Neural cell (in vitro differentiated cells): ENCODE measurements at regions not wholly inside any gene's neighbourhood (a gene's known extent, or its start where the extent isn't known, plus 50 kb on each side); places are given as distances from the start of the nearest gene placed in this dataset.

Experiments used
- H2AFZ ChIP-seq: fragments of 200-600, 300-800 bp; sonication (generic), shearing (Covaris generic); 2 replicates; pipeline ENCODE4 v1.6.0; 2014; ENCODE audit warnings: low read depth, mild to moderate bottlenecking, antibody characterized with exemption, low read length, moderate library complexity
- H3F3A ChIP-seq: fragments of 200-600 bp; shearing (Covaris generic); 2 replicates; pipeline ENCODE4 v1.6.1; 2016; ENCODE audit warnings: mild to moderate bottlenecking, moderate library complexity, mixed read lengths, antibody characterized with exemption, low read length; ENCODE audit not compliant: insufficient read depth, poor library complexity, severe bottlenecking
- H3K27ac ChIP-seq: fragments of 200-600, 300-800 bp; sonication (generic), shearing (Covaris generic); 2 replicates; pipeline ENCODE4 v1.5.1; 2014; ENCODE audit warnings: mild to moderate bottlenecking, low read length, moderate library complexity
- H3K27me3 ChIP-seq: fragments of 300-800, 200-600 bp; sonication (generic), shearing (Covaris generic); 2 replicates; pipeline ENCODE4 v1.6.0; 2014; ENCODE audit warnings: mild to moderate bottlenecking, low read depth, low read length, moderate library complexity; ENCODE audit not compliant: insufficient read depth
- H3K36me3 ChIP-seq: fragments of 300-800, 200-600 bp; sonication (generic), shearing (Covaris generic); 2 replicates; pipeline ENCODE4 v1.5.1; 2014; ENCODE audit warnings: mild to moderate bottlenecking, antibody characterized with exemption, low read length, moderate library complexity; ENCODE audit not compliant: insufficient read depth
- H3K4me2 ChIP-seq: fragments of 300-800, 200-600 bp; sonication (generic), shearing (Covaris generic); 2 replicates; pipeline ENCODE4 v1.6.0; 2014; ENCODE audit warnings: mild to moderate bottlenecking, low read length
- H3K4me3 ChIP-seq: fragments of 300-800, 200-600 bp; sonication (generic), shearing (Covaris generic); 2 replicates; pipeline ENCODE4 v1.5.1; 2014; ENCODE audit warnings: mild to moderate bottlenecking, low read length, moderate library complexity
- H3K79me2 ChIP-seq: fragments of 200-600 bp; shearing (Covaris generic); replicated peaks from 2 replicates; pipeline ENCODE4 v1.6.0; 2014; ENCODE audit warnings: mild to moderate bottlenecking, low read length, moderate library complexity; ENCODE audit not compliant: insufficient read depth
- H3K9ac ChIP-seq: fragments of 300-800, 200-600 bp; sonication (generic), shearing (Covaris generic); 2 replicates; pipeline ENCODE4 v1.6.1; 2016; ENCODE audit warnings: mild to moderate bottlenecking, low read length, mixed read lengths
- H3K9me2 ChIP-seq: fragments of 200-600 bp; shearing (Covaris generic); 2 replicates; pipeline ENCODE4 v1.6.1; 2016; ENCODE audit warnings: mild to moderate bottlenecking, low read length, mixed read lengths; ENCODE audit not compliant: insufficient read depth
- H3K9me3 ChIP-seq: fragments of 200-600, 300-800 bp; sonication (generic), shearing (Covaris generic); 2 replicates; pipeline ENCODE4 v1.6.1; 2016; ENCODE audit warnings: mild to moderate bottlenecking, mixed run types, low read length, moderate library complexity, mixed read lengths
- H4K20me1 ChIP-seq: fragments of 200-600 bp; shearing (Covaris generic); 2 replicates; pipeline ENCODE4 v1.6.1; 2016; ENCODE audit warnings: mild to moderate bottlenecking, mixed run types; ENCODE audit not compliant: insufficient read depth
- EP300 ChIP-seq: fragments of 450-650 bp; conservative IDR thresholded peaks from 2 replicates; pipeline ENCODE4 v1.6.1; 2014; ENCODE audit warnings: antibody characterized with exemption, mild to moderate bottlenecking, moderate library complexity; ENCODE audit not compliant: poor library complexity, severe bottlenecking
- EZH2 ChIP-seq: fragments of 200-600, 300-800 bp; shearing (Covaris generic), sonication (generic); IDR thresholded peaks from 2 replicates; pipeline ENCODE4 v1.6.1; 2014; ENCODE audit warnings: antibody characterized with exemption, low read length, borderline replicate concordance, mild to moderate bottlenecking; ENCODE audit not compliant: insufficient read depth, poor library complexity, severe bottlenecking
- MXI1 ChIP-seq: fragments of 450-650 bp; conservative IDR thresholded peaks from 2 replicates; pipeline ENCODE4 v1.6.1; 2014; ENCODE audit warnings: antibody characterized with exemption, mild to moderate bottlenecking; ENCODE audit not compliant: poor library complexity, severe bottlenecking
- POLR2AphosphoS5 ChIP-seq: IDR thresholded peaks from 2 replicates; pipeline ENCODE4 v1.6.1; 2012
- RAD21 ChIP-seq: fragments of 450-650 bp; conservative IDR thresholded peaks from 2 replicates; pipeline ENCODE4 v1.6.1; 2014; ENCODE audit warnings: antibody characterized with exemption, mild to moderate bottlenecking, moderate library complexity
- REST ChIP-seq: IDR thresholded peaks from 2 replicates; pipeline ENCODE4 v1.6.1; 2012; ENCODE audit warnings: borderline replicate concordance
- SMC3 ChIP-seq: fragments of 450-650 bp; conservative IDR thresholded peaks from 2 replicates; pipeline ENCODE4 v1.6.1; 2014; ENCODE audit warnings: antibody characterized with exemption, mild to moderate bottlenecking, moderate library complexity; ENCODE audit not compliant: poor library complexity
- TAF1 ChIP-seq: IDR thresholded peaks from 2 replicates; pipeline ENCODE4 v1.6.1; 2012; ENCODE audit warnings: low read depth
- TF ChIP-seq, protein P1 (sequence below): fragments of 450-650 bp; IDR thresholded peaks from 2 replicates; pipeline ENCODE4 v1.5.1; 2014; ENCODE audit warnings: antibody characterized with exemption, mild to moderate bottlenecking, moderate library complexity; ENCODE audit not compliant: poor library complexity, severe bottlenecking

DNA sequence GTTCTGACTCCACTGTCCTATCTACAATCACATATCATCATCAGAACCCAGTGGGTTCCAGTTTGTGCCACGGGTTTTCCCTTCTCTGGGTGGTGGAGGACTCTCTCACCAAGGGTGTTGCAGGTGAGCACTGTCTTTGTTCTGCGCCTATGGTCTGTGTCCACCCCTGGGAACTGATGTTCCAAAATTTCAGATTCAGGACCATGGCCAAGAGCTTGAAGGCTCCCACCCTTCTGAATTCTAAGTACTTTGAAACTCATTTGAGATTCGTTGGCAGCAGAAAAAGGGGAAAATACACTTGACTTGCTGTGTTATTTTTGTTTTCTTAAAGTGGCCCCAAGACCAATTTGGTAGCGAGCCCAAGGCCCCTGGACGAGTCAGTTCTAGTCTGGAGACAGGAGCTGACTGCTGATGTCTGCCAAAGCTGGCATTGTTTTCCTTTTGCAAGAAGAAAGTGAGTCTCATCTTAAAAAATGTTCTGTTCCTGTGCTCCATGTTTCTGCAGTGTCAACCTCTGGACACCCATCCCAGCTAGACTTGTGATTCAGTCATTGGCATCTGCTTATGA is 310.9 kb downstream of the HAPSTR1 start:
- no peak overlapping the region for H3K4me2 ChIP-seq
- H3K9ac ChIP-seq, result no peak overlapping the region
- H3K9me2 ChIP-seq, result no peaks in the 10 kb centered on the region
- no peak overlapping the region for H3K4me3 ChIP-seq
- TF ChIP-seq, protein P1, sequence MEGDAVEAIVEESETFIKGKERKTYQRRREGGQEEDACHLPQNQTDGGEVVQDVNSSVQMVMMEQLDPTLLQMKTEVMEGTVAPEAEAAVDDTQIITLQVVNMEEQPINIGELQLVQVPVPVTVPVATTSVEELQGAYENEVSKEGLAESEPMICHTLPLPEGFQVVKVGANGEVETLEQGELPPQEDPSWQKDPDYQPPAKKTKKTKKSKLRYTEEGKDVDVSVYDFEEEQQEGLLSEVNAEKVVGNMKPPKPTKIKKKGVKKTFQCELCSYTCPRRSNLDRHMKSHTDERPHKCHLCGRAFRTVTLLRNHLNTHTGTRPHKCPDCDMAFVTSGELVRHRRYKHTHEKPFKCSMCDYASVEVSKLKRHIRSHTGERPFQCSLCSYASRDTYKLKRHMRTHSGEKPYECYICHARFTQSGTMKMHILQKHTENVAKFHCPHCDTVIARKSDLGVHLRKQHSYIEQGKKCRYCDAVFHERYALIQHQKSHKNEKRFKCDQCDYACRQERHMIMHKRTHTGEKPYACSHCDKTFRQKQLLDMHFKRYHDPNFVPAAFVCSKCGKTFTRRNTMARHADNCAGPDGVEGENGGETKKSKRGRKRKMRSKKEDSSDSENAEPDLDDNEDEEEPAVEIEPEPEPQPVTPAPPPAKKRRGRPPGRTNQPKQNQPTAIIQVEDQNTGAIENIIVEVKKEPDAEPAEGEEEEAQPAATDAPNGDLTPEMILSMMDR, result no peak
- TF ChIP-seq SMC3 (no peak), MXI1 (no peak), TAF1 (no peak), RAD21 (no peak), REST (no peak), EZH2 (no peak), EP300 (no peak), POLR2AphosphoS5 (no peak)
- no peak overlapping the region for H2AFZ ChIP-seq
- H3K27me3 ChIP-seq, result no peaks in the 10 kb centered on the region
- no peaks in the 10 kb centered on the region for H3K36me3 ChIP-seq
- H4K20me1 ChIP-seq, result no peaks in the 10 kb centered on the region
- H3F3A ChIP-seq, result no peaks in the 10 kb centered on the region
- no peak overlapping the region for H3K27ac ChIP-seq
- no peaks in the 10 kb centered on the region for H3K9me3 ChIP-seq
- no peaks in the 10 kb centered on the region for H3K79me2 ChIP-seq

DNA sequence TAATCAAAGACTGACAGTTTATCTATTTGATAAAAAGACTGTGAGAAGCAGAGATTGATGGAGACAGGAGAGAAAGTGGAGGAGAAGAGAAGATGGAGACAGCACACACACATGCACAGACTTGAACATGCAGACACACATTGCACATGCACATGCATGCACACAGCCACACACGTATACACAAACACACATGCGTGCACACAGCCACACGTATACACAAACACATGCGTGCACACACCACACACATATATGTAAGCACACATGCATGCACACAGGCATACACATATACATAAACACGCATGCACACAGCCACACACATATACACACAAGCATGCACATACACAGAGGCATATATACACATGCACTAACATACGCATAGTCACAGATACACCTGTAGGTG is 313.4 kb downstream of the HAPSTR1 start:
- Histone ChIP-seq H3K27ac (no peak overlapping the region), H3K9me2 (no peaks in the 10 kb centered on the region), H3K79me2 (no peaks in the 10 kb centered on the region), H3K4me3 (no peak overlapping the region), H3K9me3 (no peaks in the 10 kb centered on the region), H2AFZ (no peak overlapping the region), H4K20me1 (no peaks in the 10 kb centered on the region), H3K27me3 (no peaks in the 10 kb centered on the region), H3K4me2 (no peak overlapping the region), H3K9ac (no peak overlapping the region), H3F3A (no peaks in the 10 kb centered on the region), H3K36me3 (no peaks in the 10 kb centered on the region)
- no peak for TF ChIP-seq RAD21
- no peak for TF ChIP-seq EP300
- TF ChIP-seq SMC3, result no peak
- TF ChIP-seq POLR2AphosphoS5, result no peak
- no peak for TF ChIP-seq EZH2
- TF ChIP-seq, protein P1, result no peak
- TF ChIP-seq MXI1, result no peak
- no peak for TF ChIP-seq REST
- TF ChIP-seq TAF1, result no peak
